Mesothelial cell of epicardium (in vitro differentiated cells): ENCODE measurements at regions not wholly inside any gene's neighbourhood (a gene's known extent, or its start where the extent isn't known, plus 50 kb on each side); places are given as distances from the start of the nearest gene placed in this dataset.
A peak's percentile ranks its signal among the peaks of the same experiment; 100 is the strongest.

Experiments
- DNase-seq, 2 experiments: peaks; one replicate each; pipeline ENCODE4 v3.0.0; 2021; ENCODE audit warnings: low spot score in 2 of 2; ENCODE audit not compliant: unreplicated experiment in 2 of 2
- H3K27ac Mint-ChIP-seq: 2 replicates; pipeline ENCODE4 v1.8.0; 2021; ENCODE audit warnings: mixed read lengths
- H3K27me3 Mint-ChIP-seq: 2 replicates; pipeline ENCODE4 v1.8.0; 2021; ENCODE audit warnings: low read depth, mixed read lengths
- H3K36me3 Mint-ChIP-seq: 2 replicates; pipeline ENCODE4 v1.8.0; 2021; ENCODE audit warnings: mixed read lengths
- H3K4me1 Mint-ChIP-seq: 2 replicates; pipeline ENCODE4 v1.8.0; 2021; ENCODE audit warnings: mixed read lengths
- H3K4me3 Mint-ChIP-seq: 2 replicates; pipeline ENCODE4 v1.8.0; 2021; ENCODE audit warnings: mild to moderate bottlenecking, moderate library complexity, mixed read lengths
- H3K9me3 Mint-ChIP-seq: 2 replicates; pipeline ENCODE4 v1.8.0; 2021; ENCODE audit warnings: mixed read lengths
- TF ChIP-seq, protein P1 (sequence below): fragments of 200-600 bp; sonication (generic); IDR thresholded peaks from one replicate; pipeline ENCODE4 v1.5.0; 2021; ENCODE audit warnings: antibody characterized with exemption; ENCODE audit not compliant: unreplicated experiment

GRCh38 chr3:22960105-22960984 is 242.8 kb upstream of the UBE2E2 start:
- Mint-ChIP-seq H3K4me3 (no peak overlapping the region), H3K4me1 (peaks cover 9% of the 10 kb centered on the region), H3K27ac (no peak overlapping the region), H3K27me3 (peaks cover 9% of the 10 kb centered on the region), H3K9me3 (no peaks in the 10 kb centered on the region), H3K36me3 (no peaks in the 10 kb centered on the region)
- no peak for DNase-seq
- TF ChIP-seq, protein P1, sequence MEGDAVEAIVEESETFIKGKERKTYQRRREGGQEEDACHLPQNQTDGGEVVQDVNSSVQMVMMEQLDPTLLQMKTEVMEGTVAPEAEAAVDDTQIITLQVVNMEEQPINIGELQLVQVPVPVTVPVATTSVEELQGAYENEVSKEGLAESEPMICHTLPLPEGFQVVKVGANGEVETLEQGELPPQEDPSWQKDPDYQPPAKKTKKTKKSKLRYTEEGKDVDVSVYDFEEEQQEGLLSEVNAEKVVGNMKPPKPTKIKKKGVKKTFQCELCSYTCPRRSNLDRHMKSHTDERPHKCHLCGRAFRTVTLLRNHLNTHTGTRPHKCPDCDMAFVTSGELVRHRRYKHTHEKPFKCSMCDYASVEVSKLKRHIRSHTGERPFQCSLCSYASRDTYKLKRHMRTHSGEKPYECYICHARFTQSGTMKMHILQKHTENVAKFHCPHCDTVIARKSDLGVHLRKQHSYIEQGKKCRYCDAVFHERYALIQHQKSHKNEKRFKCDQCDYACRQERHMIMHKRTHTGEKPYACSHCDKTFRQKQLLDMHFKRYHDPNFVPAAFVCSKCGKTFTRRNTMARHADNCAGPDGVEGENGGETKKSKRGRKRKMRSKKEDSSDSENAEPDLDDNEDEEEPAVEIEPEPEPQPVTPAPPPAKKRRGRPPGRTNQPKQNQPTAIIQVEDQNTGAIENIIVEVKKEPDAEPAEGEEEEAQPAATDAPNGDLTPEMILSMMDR = peak; percentile 60

- DNase-seq = no peak
- Mint-ChIP-seq H3K4me1 (peaks cover 9% of the 10 kb centered on the region), H3K27ac (no peak overlapping the region), H3K36me3 (no peaks in the 10 kb centered on the region), H3K27me3 (peaks cover 18% of the 10 kb centered on the region), H3K9me3 (no peaks in the 10 kb centered on the region), H3K4me3 (no peak overlapping the region)
- TF ChIP-seq, protein P1 = no peak
These were observed 240.9 kb upstream of the UBE2E2 start for GRCh38 chr3:22962244-22962643.

- H3K9me3 Mint-ChIP-seq = no peaks in the 10 kb centered on the region
- peaks cover 38% of the 10 kb centered on the region for H3K27me3 Mint-ChIP-seq
- no peaks in the 10 kb centered on the region for H3K4me1 Mint-ChIP-seq
- H3K4me3 Mint-ChIP-seq = no peak overlapping the region
- DNase-seq = no peak
- H3K36me3 Mint-ChIP-seq = no peaks in the 10 kb centered on the region
- TF ChIP-seq, protein P1 = no peak
- H3K27ac Mint-ChIP-seq = no peak overlapping the region
These were observed 236.8 kb upstream of the UBE2E2 start for GRCh38 chr3:22966349-22966748.

DNA sequence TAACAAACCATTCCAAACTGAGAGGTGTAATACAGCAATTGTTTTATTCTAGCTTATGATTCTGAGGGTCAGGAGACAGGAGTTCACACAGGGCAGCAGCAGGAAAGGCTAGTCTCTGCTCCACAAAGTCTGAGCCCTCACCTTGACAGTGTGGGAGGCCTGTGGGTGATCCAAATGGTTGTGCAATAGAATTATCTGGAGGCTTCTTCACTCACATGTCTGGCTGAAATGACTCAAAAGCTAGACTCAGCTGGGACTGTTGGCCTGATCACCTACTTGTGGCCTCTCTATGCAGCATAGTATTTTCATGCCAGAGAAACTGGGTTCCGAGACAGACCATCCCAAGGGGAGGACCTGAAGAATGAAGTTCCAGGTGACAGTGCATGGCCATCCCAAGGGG is 233.9 kb upstream of the UBE2E2 start:
- Mint-ChIP-seq H3K36me3 (no peaks in the 10 kb centered on the region), H3K4me3 (no peak overlapping the region), H3K9me3 (peaks cover 2% of the 10 kb centered on the region), H3K27ac (no peak overlapping the region), H3K27me3 (peaks cover 30% of the 10 kb centered on the region), H3K4me1 (no peaks in the 10 kb centered on the region)
- DNase-seq = no peak
- TF ChIP-seq, protein P1 = no peak

GRCh38 chr3:22971497-22971896 is 231.6 kb upstream of the UBE2E2 start:
- Mint-ChIP-seq H3K27me3 (peaks cover 24% of the 10 kb centered on the region), H3K36me3 (no peaks in the 10 kb centered on the region), H3K4me1 (no peaks in the 10 kb centered on the region), H3K27ac (no peak overlapping the region), H3K4me3 (no peak overlapping the region), H3K9me3 (peaks cover 17% of the 10 kb centered on the region)
- TF ChIP-seq, protein P1 = no peak
- no peak for DNase-seq
